H1 (cell line): ENCODE measurements at regions not wholly inside any gene's neighbourhood (a gene's known extent, or its start where the extent isn't known, plus 50 kb on each side); places are given as distances from the start of the nearest gene placed in this dataset.

Experiments
- CTCF ChIA-PET: fragments of 300-600 bp; sonication (Branson Sonifier 250); formaldehyde crosslinking; loops from one replicate; lab custom pipeline; 2021; ENCODE audit not compliant: partially characterized antibody; lab: Charles Lee
- POLR2A ChIA-PET: fragments of 300-600 bp; sonication (Branson Sonifier 250); formaldehyde crosslinking; loops from one replicate; lab custom pipeline; 2021; ENCODE audit warnings: inconsistent platforms; ENCODE audit not compliant: partially characterized antibody; lab: Charles Lee
- DNase-seq, 2 experiments: peaks; one replicate each; pipeline versions ENCODE4 v3.0.0 to v3.0.0-alpha.2; 2010 to 2022; ENCODE audit warnings: low spot score in 2 of 2, low read depth in 1 of 2, mixed read lengths in 1 of 2
- FAIRE-seq: peaks from 2 replicates; lab custom pipeline; 2011; peaks lifted over from hg19 to GRCh38; lab: Jason Lieb, UNC
- H2AFZ ChIP-seq: 2 replicates; pipeline ENCODE4 v1.8.1; 2012; ENCODE audit warnings: low read length, inconsistent platforms
- H2AK5ac ChIP-seq: 2 replicates; pipeline ENCODE4 v1.6.1; 2013; ENCODE audit warnings: low read depth, low read length
- H2BK120ac ChIP-seq: replicated peaks from 2 replicates; pipeline ENCODE3; 2013; ENCODE audit warnings: low read depth, low read length, inconsistent platforms
- H2BK12ac ChIP-seq: 2 replicates; pipeline ENCODE4 v1.6.1; 2013; ENCODE audit warnings: low read depth, low read length
- H2BK15ac ChIP-seq: 2 replicates; pipeline ENCODE4 v1.6.1; 2013; ENCODE audit warnings: low read length
- H2BK20ac ChIP-seq: 2 replicates; pipeline ENCODE4 v1.6.1; 2013; ENCODE audit warnings: low read length
- H2BK5ac ChIP-seq: 2 replicates; pipeline ENCODE4 v1.6.1; 2013; ENCODE audit warnings: low read depth, low read length
- H3K14ac ChIP-seq: 2 replicates; pipeline ENCODE4 v1.6.1; 2013; ENCODE audit warnings: inconsistent platforms; ENCODE audit not compliant: insufficient read length
- H3K18ac ChIP-seq: 2 replicates; pipeline ENCODE4 v1.6.1; 2013; ENCODE audit warnings: low read length; ENCODE audit errors: extremely low read depth
- H3K23ac ChIP-seq: 2 replicates; pipeline ENCODE4 v1.6.1; 2013; ENCODE audit warnings: inconsistent platforms; ENCODE audit not compliant: insufficient read length
- H3K23me2 ChIP-seq: 2 replicates; pipeline ENCODE4 v1.6.1; 2013; ENCODE audit warnings: low read depth, low read length
- H3K27ac ChIP-seq: 2 replicates; pipeline ENCODE4 v1.6.1; 2011; ENCODE audit warnings: low read depth, low read length, inconsistent platforms
- H3K27me3 ChIP-seq, 4 experiments: replicated peaks in 1 of 4; 1 replicate in 1 of 4; 2 replicates in 3 of 4; pipeline versions ENCODE4 v1.6.1 to v1.8.1; 2011 to 2013; ENCODE audit warnings: low read length in 3 of 4, mild to moderate bottlenecking in 3 of 4, inconsistent platforms in 2 of 4, mixed read lengths in 2 of 4, moderate library complexity in 1 of 4; ENCODE audit not compliant: control insufficient read depth in 3 of 4, insufficient read depth in 3 of 4; ENCODE audit errors: extremely low read depth in 1 of 4
- H3K36me3 ChIP-seq, 4 experiments: 2 replicates each; pipeline versions ENCODE4 v1.6.1 to v1.8.1; 2011 to 2013; ENCODE audit warnings: mild to moderate bottlenecking in 4 of 4, low read length in 3 of 4, moderate library complexity in 2 of 4, control low read depth in 1 of 4, inconsistent platforms in 1 of 4; ENCODE audit not compliant: insufficient read depth in 4 of 4, control insufficient read depth in 2 of 4
- H3K4ac ChIP-seq: replicated peaks from 2 replicates; pipeline ENCODE3; 2013; ENCODE audit warnings: low read length, low read depth, mixed read lengths, inconsistent platforms; ENCODE audit not compliant: insufficient read length
- H3K4me1 ChIP-seq, 4 experiments: replicated peaks in 1 of 4; 1 replicate in 1 of 4; 2 replicates in 3 of 4; pipeline versions ENCODE4 v1.6.1 to v1.8.1; 2011 to 2013; ENCODE audit warnings: low read length in 3 of 4, inconsistent platforms in 2 of 4, mixed read lengths in 1 of 4; ENCODE audit not compliant: insufficient read depth in 4 of 4, control insufficient read depth in 3 of 4
- H3K4me2 ChIP-seq, 2 experiments: 2 replicates each; pipeline versions ENCODE4 v1.6.1 to v1.8.1; 2011 to 2013; ENCODE audit warnings: low read depth in 2 of 2, low read length in 2 of 2, control low read depth in 1 of 2, inconsistent platforms in 1 of 2, mild to moderate bottlenecking in 1 of 2; ENCODE audit not compliant: insufficient read depth in 1 of 2
- H3K4me3 ChIP-seq, 4 experiments: fragments of 200-600, 300-600 bp in 1 of 4; sonication (generic), shearing (Covaris generic), sonication (Bioruptor Twin) in 1 of 4; 2 replicates each; pipeline versions ENCODE4 v1.5.1 to v1.8.1; 2011 to 2016; ENCODE audit warnings: low read length in 4 of 4, low read depth in 3 of 4, control low read depth in 2 of 4, inconsistent platforms in 2 of 4, mild to moderate bottlenecking in 2 of 4, mixed read lengths in 1 of 4, moderate library complexity in 1 of 4; ENCODE audit not compliant: insufficient read depth in 2 of 4; ENCODE audit errors: extremely low read depth in 1 of 4
- H3K56ac ChIP-seq: replicated peaks from 2 replicates; pipeline ENCODE3; 2013; ENCODE audit warnings: low read depth, mild to moderate bottlenecking, mixed read lengths, low read length, inconsistent platforms; ENCODE audit not compliant: insufficient read length
- H3K79me1 ChIP-seq: 2 replicates; pipeline ENCODE4 v1.6.1; 2013; ENCODE audit warnings: low read depth, low read length, control low read depth
- H3K79me2 ChIP-seq, 2 experiments: 2 replicates each; pipeline versions ENCODE4 v1.6.1 to v1.8.1; 2012 to 2013; ENCODE audit warnings: low read length in 2 of 2, mild to moderate bottlenecking in 2 of 2, inconsistent platforms in 1 of 2; ENCODE audit not compliant: insufficient read depth in 2 of 2, control insufficient read depth in 1 of 2
- H3K9ac ChIP-seq, 4 experiments: replicated peaks in 1 of 4; 1 replicate in 1 of 4; 2 replicates in 3 of 4; pipeline versions ENCODE4 v1.6.1 to v1.8.1; 2011 to 2013; ENCODE audit warnings: low read depth in 3 of 4, low read length in 3 of 4, control low read depth in 2 of 4, mild to moderate bottlenecking in 2 of 4, moderate library complexity in 2 of 4, inconsistent platforms in 1 of 4; ENCODE audit errors: extremely low read depth in 1 of 4
- H3K9me3 ChIP-seq, 2 experiments: 2 replicates each; pipeline versions ENCODE4 v1.6.1 to v1.8.1; 2012 to 2013; ENCODE audit warnings: mild to moderate bottlenecking in 2 of 2, moderate library complexity in 2 of 2, control low read depth in 1 of 2, inconsistent platforms in 1 of 2, low read depth in 1 of 2, low read length in 1 of 2, mixed read lengths in 1 of 2; ENCODE audit not compliant: insufficient read depth in 2 of 2
- H4K20me1 ChIP-seq, 2 experiments: replicated peaks in 1 of 2; 2 replicates each; pipeline versions ENCODE3 to v1.8.1; 2011 to 2013; ENCODE audit warnings: inconsistent platforms in 2 of 2, low read length in 2 of 2, mild to moderate bottlenecking in 1 of 2; ENCODE audit not compliant: insufficient read depth in 2 of 2, control insufficient read depth in 1 of 2
- H4K5ac ChIP-seq: 2 replicates; pipeline ENCODE4 v1.6.1; 2013; ENCODE audit warnings: low read length, low read depth, mixed read lengths, inconsistent platforms; ENCODE audit not compliant: insufficient read length
- H4K8ac ChIP-seq: 2 replicates; pipeline ENCODE4 v1.8.0; 2013; ENCODE audit warnings: mild to moderate bottlenecking, moderate library complexity, low read length, inconsistent platforms; ENCODE audit not compliant: insufficient read depth; ENCODE audit errors: extremely low read depth
- H4K91ac ChIP-seq: replicated peaks from 2 replicates; pipeline ENCODE3; 2013; ENCODE audit warnings: low read length, mixed read lengths, inconsistent platforms; ENCODE audit not compliant: insufficient read length
- BACH1 ChIP-seq: IDR thresholded peaks from 2 replicates; pipeline ENCODE4 v1.6.1; 2012; ENCODE audit warnings: low read length, improper control_type of control experiment
- BCL11A ChIP-seq, 2 experiments: IDR thresholded peaks; one replicate each; pipeline ENCODE4 v1.6.1; 2011; ENCODE audit warnings: low read depth in 2 of 2, low read length in 2 of 2, mild to moderate bottlenecking in 2 of 2
- EZH2 ChIP-seq: fragments of 200-600 bp; sonication (generic); IDR thresholded peaks from 2 replicates; pipeline ENCODE4 v1.7.1; 2012; ENCODE audit warnings: low read depth, mild to moderate bottlenecking, moderate library complexity, low read length, inconsistent platforms; ENCODE audit not compliant: severe bottlenecking
- GTF2F1 ChIP-seq: IDR thresholded peaks from 2 replicates; pipeline ENCODE4 v1.6.1; 2012; ENCODE audit warnings: low read depth, low read length, improper control_type of control experiment, borderline replicate concordance
- HDAC6 ChIP-seq: IDR thresholded peaks from one replicate; pipeline ENCODE4 v1.7.1; 2012; ENCODE audit warnings: low read depth, mild to moderate bottlenecking, inconsistent platforms, low read length, moderate library complexity
- JUND ChIP-seq: IDR thresholded peaks from 2 replicates; pipeline ENCODE4 v1.6.1; 2011; ENCODE audit warnings: mild to moderate bottlenecking, improper control_type of control experiment, low read length
- KDM1A ChIP-seq: fragments of 200-600, 300-600 bp; sonication (generic); IDR thresholded peaks from 2 replicates; pipeline ENCODE4 v1.7.1; 2016; ENCODE audit warnings: mild to moderate bottlenecking, low read length, borderline replicate concordance
- POLR2A ChIP-seq, 2 experiments: IDR thresholded peaks; 1 replicate in 1 of 2; 2 replicates in 1 of 2; pipeline ENCODE4 v1.6.1; 2011; ENCODE audit warnings: low read depth in 2 of 2, low read length in 2 of 2, mild to moderate bottlenecking in 2 of 2; ENCODE audit errors: control extremely low read depth in 1 of 2
- WGBS, 2 experiments: shearing (Covaris generic) in 1 of 2; methylation state at CpG; one replicate each; pipeline versions ENCODE4 v1.1.6 to v1.1.7; 2013 to 2015; ENCODE audit warnings: low lambda C conversion rate in 2 of 2, mixed read lengths in 2 of 2, inconsistent platforms in 1 of 2, low coverage in 1 of 2, missing lambda C conversion rate in 1 of 2; ENCODE audit not compliant: insufficient replicate concordance in 2 of 2, insufficient coverage in 1 of 2, insufficient read length in 1 of 2; ENCODE audit errors: extremely low coverage in 1 of 2, missing lambda C conversion rate in 1 of 2; 5-methylcytosine and 5-hydroxymethylcytosine counted together

- H4K5ac ChIP-seq, result no peak overlapping the region
- no peak overlapping the region for H4K91ac ChIP-seq
- no peaks in the 10 kb centered on the region for H3K79me1 ChIP-seq
- H3K9me3 ChIP-seq, result no peaks in the 10 kb centered on the region
- H3K56ac ChIP-seq, result no peak overlapping the region
- H3K79me2 ChIP-seq, result no peaks in the 10 kb centered on the region
- no peak overlapping the region for H3K4me2 ChIP-seq
- H3K27ac ChIP-seq, result no peak overlapping the region
- H4K8ac ChIP-seq, result no peak overlapping the region
- ChIA-PET POLR2A (no interaction called here), CTCF (interaction anchor here (1.2 to 1.8 kb wide), 4 partner anchors 10 to 48 kb away, joined by 3 to 5 read pairs (median 4); no protein-coding TSS in a partner anchor)
- H2AK5ac ChIP-seq, result no peak overlapping the region
- no peak overlapping the region for H2BK5ac ChIP-seq
- H2BK15ac ChIP-seq, result no peak overlapping the region
- H4K20me1 ChIP-seq, result no peaks in the 10 kb centered on the region
- no peak overlapping the region for H2BK12ac ChIP-seq
- H3K36me3 ChIP-seq, result no peaks in the 10 kb centered on the region
- WGBS, 2 experiments, result 76% methylated on average over 3 of the region's 3 CpGs; no CpG with 5 or more reads in 1 of the 2 experiments
- H3K4ac ChIP-seq, result no peak overlapping the region
- H3K14ac ChIP-seq, result no peak overlapping the region
- H2AFZ ChIP-seq, result no peak overlapping the region
- FAIRE-seq (no peak), DNase-seq (no peak)
- H2BK20ac ChIP-seq, result no peak overlapping the region
- no peak for TF ChIP-seq KDM1A
- TF ChIP-seq POLR2A (IDR thresholded peaks at IDR 0.05; ENCODE audit: control extremely low read depth in 1 of 2, low read depth in 2 of 2, low read length in 2 of 2), result no peak
- TF ChIP-seq GTF2F1, result no peak
- no peak for TF ChIP-seq BCL11A (IDR thresholded peaks at IDR 0.05; ENCODE audit: low read depth in 2 of 2, low read length in 2 of 2)
- TF ChIP-seq EZH2, result no peak
- no peak for TF ChIP-seq JUND
- TF ChIP-seq BACH1, result no peak
- TF ChIP-seq HDAC6, result no peak
- H3K18ac ChIP-seq, result no peak overlapping the region
- H3K23ac ChIP-seq, result no peak overlapping the region
- H2BK120ac ChIP-seq, result no peak overlapping the region
- 0 out of 7 replicates have a peak, but pooled peaks cover 0 to 2% (median 0%) of the 10 kb centered on the region in 4 experiments for H3K4me1 ChIP-seq
- H3K27me3 ChIP-seq, result no peaks in the 10 kb centered on the region
- H3K9ac ChIP-seq, result no peak overlapping the region
- H3K23me2 ChIP-seq, result no peaks in the 10 kb centered on the region
- no peak overlapping the region for H3K4me3 ChIP-seq
These were observed 128.3 kb downstream of the SLC28A3 start for GRCh38 chr9:84212246-84212645.
